Endodermal cell (in vitro differentiated cells): ENCODE measurements at regions not wholly inside any gene's neighbourhood (a gene's known extent, or its start where the extent isn't known, plus 50 kb on each side); places are given as distances from the start of the nearest gene placed in this dataset.
A peak's percentile ranks its signal among the peaks of the same experiment; 100 is the strongest.

Experiments used
- DNase-seq: peaks from one replicate; pipeline ENCODE4 v3.0.0-alpha.2; 2017
- H3K27ac ChIP-seq: 2 replicates; pipeline ENCODE4 v1.5.1; 2013; ENCODE audit warnings: mild to moderate bottlenecking, low read depth, low read length, moderate library complexity
- H3K27me3 ChIP-seq: 2 replicates; pipeline ENCODE4 v1.6.1; 2013; ENCODE audit warnings: mild to moderate bottlenecking, low read length, moderate library complexity; ENCODE audit not compliant: insufficient read depth, control insufficient read depth, poor library complexity, severe bottlenecking
- H3K36me3 ChIP-seq: 2 replicates; pipeline ENCODE4 v1.7.0; 2013; ENCODE audit warnings: mild to moderate bottlenecking, low read length, moderate library complexity; ENCODE audit not compliant: control insufficient read depth, insufficient read depth
- H3K4me1 ChIP-seq: one replicate; pipeline ENCODE4 v1.7.0; 2013; ENCODE audit warnings: low read length; ENCODE audit not compliant: control insufficient read depth, insufficient read depth
- H3K4me3 ChIP-seq: 2 replicates; pipeline ENCODE4 v1.5.1; 2013; ENCODE audit warnings: mild to moderate bottlenecking, low read length, moderate library complexity
- H3K9ac ChIP-seq: 2 replicates; pipeline ENCODE4 v1.6.1; 2013; ENCODE audit warnings: mild to moderate bottlenecking, low read length, moderate library complexity; ENCODE audit not compliant: poor library complexity, severe bottlenecking; ENCODE audit errors: extremely low read depth
- H3K9me3 ChIP-seq: 2 replicates; pipeline ENCODE4 v1.6.1; 2013; ENCODE audit warnings: mild to moderate bottlenecking, low read length, moderate library complexity; ENCODE audit not compliant: control insufficient read depth
- H3K27ac Mint-ChIP-seq: 2 replicates; pipeline ENCODE4 v1.8.0; 2020; ENCODE audit warnings: mixed read lengths
- H3K27me3 Mint-ChIP-seq: 2 replicates; pipeline ENCODE4 v1.8.0; 2021; ENCODE audit warnings: mild to moderate bottlenecking, mixed read lengths; ENCODE audit not compliant: insufficient read depth
- H3K36me3 Mint-ChIP-seq: 2 replicates; pipeline ENCODE4 v1.8.0; 2020; ENCODE audit warnings: low read depth, mixed read lengths
- H3K4me1 Mint-ChIP-seq: 2 replicates; pipeline ENCODE4 v1.8.0; 2020; ENCODE audit warnings: mixed read lengths
- H3K4me3 Mint-ChIP-seq: 2 replicates; pipeline ENCODE4 v1.8.0; 2020; ENCODE audit warnings: mild to moderate bottlenecking, moderate library complexity, mixed read lengths
- H3K9me3 Mint-ChIP-seq: 2 replicates; pipeline ENCODE4 v1.8.0; 2020; ENCODE audit warnings: mild to moderate bottlenecking, mixed read lengths
- WGBS, 2 experiments: methylation state at CpG; one replicate each; pipeline versions ENCODE4 v1.1.5 to v1.1.7; 2013; ENCODE audit warnings: missing lambda C conversion rate in 2 of 2, mixed read lengths in 1 of 2; ENCODE audit not compliant: insufficient coverage in 1 of 2, insufficient read length in 1 of 2; 5-methylcytosine and 5-hydroxymethylcytosine counted together
- TF ChIP-seq, protein P1 (sequence below): fragments of 200-600 bp; sonication (generic); conservative IDR thresholded peaks from 2 replicates; pipeline ENCODE4 v1.5.0; 2021; ENCODE audit warnings: antibody characterized with exemption, mild to moderate bottlenecking

DNA sequence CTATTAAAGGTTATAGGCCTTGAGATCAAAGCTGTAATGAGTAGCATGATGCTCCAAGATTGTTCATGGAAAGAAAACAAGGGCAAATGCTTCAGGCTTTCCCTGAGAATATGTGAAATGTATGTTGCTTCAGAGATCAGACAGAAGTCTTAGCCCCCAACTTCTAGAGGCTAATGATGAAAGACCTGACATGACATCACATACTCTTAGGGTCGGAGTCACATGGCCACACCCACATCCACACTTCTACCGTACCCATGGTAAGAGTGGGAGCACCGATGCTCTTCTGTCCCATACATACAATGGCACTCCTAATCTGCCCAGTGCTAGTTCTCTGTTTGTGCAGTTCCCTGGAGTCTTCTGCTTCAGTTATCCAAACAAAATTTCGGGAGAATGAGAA lies 111.9 kb upstream of the ACSL4 start:
- Histone ChIP-seq H3K4me3 (no peak overlapping the region), H3K9me3 (no peaks in the 10 kb centered on the region), H3K27ac (no peak overlapping the region), H3K4me1 (no peaks in the 10 kb centered on the region), H3K36me3 (no peaks in the 10 kb centered on the region), H3K27me3 (no peaks in the 10 kb centered on the region), H3K9ac (no peak overlapping the region)
- no peak for DNase-seq
- TF ChIP-seq, protein P1, sequence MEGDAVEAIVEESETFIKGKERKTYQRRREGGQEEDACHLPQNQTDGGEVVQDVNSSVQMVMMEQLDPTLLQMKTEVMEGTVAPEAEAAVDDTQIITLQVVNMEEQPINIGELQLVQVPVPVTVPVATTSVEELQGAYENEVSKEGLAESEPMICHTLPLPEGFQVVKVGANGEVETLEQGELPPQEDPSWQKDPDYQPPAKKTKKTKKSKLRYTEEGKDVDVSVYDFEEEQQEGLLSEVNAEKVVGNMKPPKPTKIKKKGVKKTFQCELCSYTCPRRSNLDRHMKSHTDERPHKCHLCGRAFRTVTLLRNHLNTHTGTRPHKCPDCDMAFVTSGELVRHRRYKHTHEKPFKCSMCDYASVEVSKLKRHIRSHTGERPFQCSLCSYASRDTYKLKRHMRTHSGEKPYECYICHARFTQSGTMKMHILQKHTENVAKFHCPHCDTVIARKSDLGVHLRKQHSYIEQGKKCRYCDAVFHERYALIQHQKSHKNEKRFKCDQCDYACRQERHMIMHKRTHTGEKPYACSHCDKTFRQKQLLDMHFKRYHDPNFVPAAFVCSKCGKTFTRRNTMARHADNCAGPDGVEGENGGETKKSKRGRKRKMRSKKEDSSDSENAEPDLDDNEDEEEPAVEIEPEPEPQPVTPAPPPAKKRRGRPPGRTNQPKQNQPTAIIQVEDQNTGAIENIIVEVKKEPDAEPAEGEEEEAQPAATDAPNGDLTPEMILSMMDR = no peak
- H3K36me3 Mint-ChIP-seq = no peaks in the 10 kb centered on the region
- H3K4me1 Mint-ChIP-seq = peaks cover 14% of the 10 kb centered on the region
- no peaks in the 10 kb centered on the region for H3K9me3 Mint-ChIP-seq
- WGBS, 2 experiments = 97% methylated on average over 3 of the region's 4 CpGs; no CpG with 5 or more reads in 1 of the 2 experiments
- no peak overlapping the region for H3K27ac Mint-ChIP-seq
- H3K4me3 Mint-ChIP-seq = no peak overlapping the region
- no peaks in the 10 kb centered on the region for H3K27me3 Mint-ChIP-seq

- DNase-seq = no peak
- H3K9ac ChIP-seq = no peak overlapping the region
- H3K27ac ChIP-seq = no peak overlapping the region
- H3K27me3 Mint-ChIP-seq = no peaks in the 10 kb centered on the region
- no peak overlapping the region for H3K4me3 ChIP-seq
- no peaks in the 10 kb centered on the region for H3K27me3 ChIP-seq
- no peaks in the 10 kb centered on the region for H3K36me3 Mint-ChIP-seq
- H3K4me1 ChIP-seq = no peaks in the 10 kb centered on the region
- no peaks in the 10 kb centered on the region for H3K9me3 Mint-ChIP-seq
- no peaks in the 10 kb centered on the region for H3K36me3 ChIP-seq
- WGBS, 2 experiments = 98% methylated on average over 4 of the region's 4 CpGs; no CpG with 5 or more reads in 1 of the 2 experiments
- no peak overlapping the region for H3K27ac Mint-ChIP-seq
- peaks cover 15% of the 10 kb centered on the region for H3K4me1 Mint-ChIP-seq
- TF ChIP-seq, protein P1 = no peak
- no peaks in the 10 kb centered on the region for H3K9me3 ChIP-seq
- H3K4me3 Mint-ChIP-seq = no peak overlapping the region
Observed at GRCh38 chrX:109845996-109846395, 112.9 kb upstream of the ACSL4 start.

DNA sequence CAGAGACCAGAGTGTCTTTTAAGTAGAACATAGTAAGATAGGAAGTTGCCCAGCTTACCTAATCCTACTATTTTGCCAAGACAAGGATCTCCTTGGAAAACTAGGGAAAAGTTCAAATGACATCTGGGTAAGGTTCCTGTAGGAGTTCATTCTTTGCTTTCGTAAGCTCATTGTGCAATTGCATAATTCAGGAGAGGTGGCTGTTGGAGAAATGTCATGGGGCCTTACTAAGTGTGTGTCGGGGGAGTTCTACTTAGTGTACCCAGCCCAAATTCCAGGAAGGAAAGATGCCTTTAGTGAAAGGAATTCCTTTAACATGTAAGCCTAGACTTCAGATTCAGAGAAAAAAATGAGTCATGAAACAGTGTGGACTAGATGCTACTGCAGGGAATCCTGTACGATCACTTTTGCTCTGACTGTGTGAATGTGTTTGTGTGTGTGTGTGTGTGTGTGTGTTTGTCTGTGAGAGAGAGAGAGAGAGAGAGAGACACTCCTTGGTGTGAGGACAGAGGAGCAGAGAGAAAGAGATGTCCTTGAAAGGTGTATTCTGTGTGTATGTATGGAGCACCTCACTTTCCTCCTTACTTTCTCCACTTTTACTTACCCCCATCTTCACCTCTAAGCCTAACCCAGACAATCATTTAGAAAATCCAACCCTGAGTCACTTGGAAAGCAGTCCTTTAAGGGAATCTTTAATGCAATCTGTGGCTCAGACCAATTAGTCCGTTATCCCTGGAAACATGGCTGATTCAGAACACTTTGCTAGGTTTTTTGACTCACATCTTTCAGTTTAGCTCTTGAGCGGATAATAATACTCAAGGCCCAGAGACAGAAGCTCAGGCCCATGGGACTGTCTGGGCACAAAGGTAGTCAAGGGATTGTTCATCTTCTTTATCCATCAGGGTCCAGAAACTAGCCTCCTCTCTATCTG lies 114.5 kb upstream of the ACSL4 start:
- Mint-ChIP-seq H3K9me3 (no peaks in the 10 kb centered on the region), H3K4me3 (no peak overlapping the region), H3K4me1 (peaks cover 16% of the 10 kb centered on the region), H3K27me3 (no peaks in the 10 kb centered on the region), H3K36me3 (no peaks in the 10 kb centered on the region), H3K27ac (no peak overlapping the region)
- H3K4me3 ChIP-seq = no peak overlapping the region
- H3K9ac ChIP-seq = no peak overlapping the region
- DNase-seq = no peak
- H3K36me3 ChIP-seq = no peaks in the 10 kb centered on the region
- H3K9me3 ChIP-seq = no peaks in the 10 kb centered on the region
- no peaks in the 10 kb centered on the region for H3K4me1 ChIP-seq
- TF ChIP-seq, protein P1 = no peak
- WGBS, 2 experiments = 86% methylated on average over 5 of the region's 5 CpGs; no CpG with 5 or more reads in 1 of the 2 experiments
- H3K27me3 ChIP-seq = no peaks in the 10 kb centered on the region
- H3K27ac ChIP-seq = peak overlapping the region; percentile 38
